GM18507 (cell line): ENCODE measurements at regions not wholly inside any gene's neighbourhood (a gene's known extent, or its start where the extent isn't known, plus 50 kb on each side); places are given as distances from the start of the nearest gene placed in this dataset.
A peak's percentile ranks its signal among the peaks of the same experiment; 100 is the strongest.
"Not testable (repeated sequence)": the region's sequence is repeated elsewhere in the genome, so short reads cannot be mapped to it uniquely, and the experiment has no call there.

Experiments
- DNase-seq: peaks from one replicate; pipeline ENCODE4 v3.0.0; 2011; ENCODE audit warnings: low read depth; ENCODE audit not compliant: insufficient read length; ENCODE audit errors: extremely low spot score
- FAIRE-seq: peaks from 2 replicates; lab custom pipeline; 2011; peaks lifted over from hg19 to GRCh38; lab: Jason Lieb, UNC

- not testable (repeated sequence) for FAIRE-seq, DNase-seq
Observed at GRCh38 chrX:115394806-115395205, 105.3 kb downstream of the LUZP4 start.

- no peak for FAIRE-seq
- no peak for DNase-seq
Observed at GRCh38 chrX:115399306-115399705, 109.8 kb downstream of the LUZP4 start.

- FAIRE-seq (no peak), DNase-seq (no peak)
Observed at GRCh38 chrX:115400960-115401359, 111.4 kb downstream of the LUZP4 start.

- DNase-seq = no peak
- no peak for FAIRE-seq
Observed at GRCh38 chrX:115402299-115402698, 112.8 kb downstream of the LUZP4 start.

GRCh38 chrX:115408771-115409400 is 119.4 kb downstream of the LUZP4 start:
- DNase-seq = no peak
- no peak for FAIRE-seq

GRCh38 chrX:115409551-115409950 is 120.0 kb downstream of the LUZP4 start:
- no peak for DNase-seq

GRCh38 chrX:115410731-115411428 is 121.4 kb downstream of the LUZP4 start:
- no peak for DNase-seq
- FAIRE-seq = no peak

More at GRCh38 chrX:115409551-115409950, 120.0 kb downstream of the LUZP4 start:
- FAIRE-seq = no peak

- DNase-seq (no peak), FAIRE-seq (no peak)
Observed at GRCh38 chrX:115413246-115413878, 123.8 kb downstream of the LUZP4 start.

- FAIRE-seq = no peak
- no peak for DNase-seq
Observed at GRCh38 chrX:115419069-115419468, 129.6 kb downstream of the LUZP4 start.

- FAIRE-seq = no peak
- no peak for DNase-seq
Observed at GRCh38 chrX:115423086-115423485, 133.6 kb downstream of the LUZP4 start.

GRCh38 chrX:115425359-115425758 is 135.6 kb upstream of the PLS3 start:
- no peak for FAIRE-seq
- no peak for DNase-seq

GRCh38 chrX:115427861-115428410 is 133.0 kb upstream of the PLS3 start:
- no peak for DNase-seq
- no peak for FAIRE-seq

GRCh38 chrX:115434834-115435233 is 126.1 kb upstream of the PLS3 start:
- FAIRE-seq, DNase-seq: not testable (repeated sequence)

GRCh38 chrX:115437841-115438595 is 123.0 kb upstream of the PLS3 start:
- DNase-seq = no peak
- FAIRE-seq = peak; percentile 24

- FAIRE-seq (no peak), DNase-seq (no peak)
Observed at GRCh38 chrX:115448146-115448545, 112.8 kb upstream of the PLS3 start.

- FAIRE-seq = no peak
- DNase-seq = no peak
Observed at GRCh38 chrX:115449742-115450141, 111.2 kb upstream of the PLS3 start.

- FAIRE-seq (no peak), DNase-seq (no peak)
Observed at GRCh38 chrX:115452251-115452650, 108.7 kb upstream of the PLS3 start.

GRCh38 chrX:115459883-115460880 is 100.8 kb upstream of the PLS3 start:
- FAIRE-seq = no peak
- DNase-seq = no peak

- no peak for DNase-seq
Observed at GRCh38 chrX:115462406-115462805, 98.6 kb upstream of the PLS3 start.

More at GRCh38 chrX:115462406-115462805, 98.6 kb upstream of the PLS3 start:
- FAIRE-seq = no peak
